ENCODE measurements at regions not wholly inside any gene's neighbourhood (a gene's known extent, or its start where the extent isn't known, plus 50 kb on each side); places are given as distances from the start of the nearest gene placed in this dataset.

GRCh38 chr14:105793836-105794235 lies 267.5 kb downstream of the TMEM121 start:
- Histone ChIP-seq H3K27ac (no peak overlapping the region), H3K27me3 (peaks cover 0 to 12% (median 0%) of the 10 kb centered on the region in 4 donors), H3K9me3 (no peaks in the 10 kb centered on the region), H3K4me3 (no peak overlapping the region), H3K4me1 (no peaks in the 10 kb centered on the region), H3K36me3 (no peaks in the 10 kb centered on the region)
- 61 to 75% methylated on average over 4 of the region's 4 CpGs for WGBS, 2 donors
- no peak for TF ChIP-seq POLR2A (IDR thresholded peaks at IDR 0.05)
- TF ChIP-seq, protein P1, sequence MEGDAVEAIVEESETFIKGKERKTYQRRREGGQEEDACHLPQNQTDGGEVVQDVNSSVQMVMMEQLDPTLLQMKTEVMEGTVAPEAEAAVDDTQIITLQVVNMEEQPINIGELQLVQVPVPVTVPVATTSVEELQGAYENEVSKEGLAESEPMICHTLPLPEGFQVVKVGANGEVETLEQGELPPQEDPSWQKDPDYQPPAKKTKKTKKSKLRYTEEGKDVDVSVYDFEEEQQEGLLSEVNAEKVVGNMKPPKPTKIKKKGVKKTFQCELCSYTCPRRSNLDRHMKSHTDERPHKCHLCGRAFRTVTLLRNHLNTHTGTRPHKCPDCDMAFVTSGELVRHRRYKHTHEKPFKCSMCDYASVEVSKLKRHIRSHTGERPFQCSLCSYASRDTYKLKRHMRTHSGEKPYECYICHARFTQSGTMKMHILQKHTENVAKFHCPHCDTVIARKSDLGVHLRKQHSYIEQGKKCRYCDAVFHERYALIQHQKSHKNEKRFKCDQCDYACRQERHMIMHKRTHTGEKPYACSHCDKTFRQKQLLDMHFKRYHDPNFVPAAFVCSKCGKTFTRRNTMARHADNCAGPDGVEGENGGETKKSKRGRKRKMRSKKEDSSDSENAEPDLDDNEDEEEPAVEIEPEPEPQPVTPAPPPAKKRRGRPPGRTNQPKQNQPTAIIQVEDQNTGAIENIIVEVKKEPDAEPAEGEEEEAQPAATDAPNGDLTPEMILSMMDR (IDR thresholded peaks at IDR 0.05) = no peak
- intact Hi-C loops (cut with DNase I) = no loop called here
- no peak for DNase-seq

DNA sequence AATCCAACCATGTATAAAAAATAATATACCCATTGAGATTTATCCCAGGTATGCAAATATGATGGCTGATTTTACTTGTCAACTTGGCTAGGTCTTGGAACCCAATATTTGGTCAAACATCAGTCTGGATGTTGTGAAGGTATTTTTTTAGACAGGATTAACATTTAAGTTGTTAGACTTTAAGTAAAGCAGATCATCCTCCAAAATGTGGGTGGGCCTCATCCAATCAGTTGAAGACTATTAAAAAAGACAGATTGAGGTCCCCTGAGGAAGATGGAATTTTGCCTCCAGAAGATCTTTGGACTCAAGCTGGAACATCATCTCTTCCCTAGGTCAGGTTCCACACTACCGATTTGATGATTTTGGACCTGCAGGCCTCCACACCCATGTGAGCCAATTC lies 271.2 kb downstream of the TMEM121 start:
- no peak for TF ChIP-seq POLR2A (IDR thresholded peaks at IDR 0.05)
- TF ChIP-seq, protein P1 (IDR thresholded peaks at IDR 0.05) = no peak
- H3K4me3 ChIP-seq = no peak overlapping the region
- intact Hi-C loops (cut with DNase I) = no loop called here
- no peak overlapping the region for H3K27ac ChIP-seq
- DNase-seq = no peak
- peaks cover 0 to 8% (median 0%) of the 10 kb centered on the region in 4 donors for H3K27me3 ChIP-seq
- no peaks in the 10 kb centered on the region for H3K4me1 ChIP-seq
- no peaks in the 10 kb centered on the region for H3K36me3 ChIP-seq
- H3K9me3 ChIP-seq = no peaks in the 10 kb centered on the region
- WGBS, 2 donors = 88 to 100% methylated on average over 1 of the region's 1 CpG

GRCh38 chr14:105805701-105806100 lies 279.3 kb downstream of the TMEM121 start:
- no peak for TF ChIP-seq POLR2A (IDR thresholded peaks at IDR 0.05)
- TF ChIP-seq, protein P1 (IDR thresholded peaks at IDR 0.05) = no peak
- DNase-seq = no peak
- Histone ChIP-seq H3K27ac (no peak overlapping the region), H3K4me3 (no peak overlapping the region), H3K9me3 (peaks cover 0 to 18% (median 0%) of the 10 kb centered on the region in 3 donors), H3K4me1 (no peaks in the 10 kb centered on the region), H3K36me3 (no peaks in the 10 kb centered on the region), H3K27me3 (no peaks in the 10 kb centered on the region)
- intact Hi-C loops (cut with DNase I) = no loop called here

- Histone ChIP-seq H3K27me3 (no peaks in the 10 kb centered on the region), H3K4me3 (no peak overlapping the region), H3K27ac (no peak overlapping the region), H3K9me3 (peaks cover 0 to 18% (median 0%) of the 10 kb centered on the region in 3 donors), H3K4me1 (no peaks in the 10 kb centered on the region), H3K36me3 (no peaks in the 10 kb centered on the region)
- no peak for DNase-seq
- 37 to 49% methylated on average over 3 of the region's 3 CpGs for WGBS, 2 donors
- intact Hi-C loops (cut with DNase I) = no loop called here
- TF ChIP-seq, protein P1 (IDR thresholded peaks at IDR 0.05) = no peak
- no peak for TF ChIP-seq POLR2A (IDR thresholded peaks at IDR 0.05)
Measured at GRCh38 chr14:105806568-105806967, 280.2 kb downstream of the TMEM121 start.

GRCh38 chr14:105817971-105818711 lies 291.8 kb downstream of the TMEM121 start:
- H3K4me3 ChIP-seq = no peak overlapping the region
- H3K27me3 ChIP-seq = no peaks in the 10 kb centered on the region
- H3K36me3 ChIP-seq = no peaks in the 10 kb centered on the region
- no peaks in the 10 kb centered on the region for H3K4me1 ChIP-seq
- intact Hi-C loops (cut with DNase I) = no loop called here
- no peaks in the 10 kb centered on the region for H3K9me3 ChIP-seq
- DNase-seq = no peak
- TF ChIP-seq, protein P1 (IDR thresholded peaks at IDR 0.05) = no peak
- no peak for TF ChIP-seq POLR2A (IDR thresholded peaks at IDR 0.05)
- 51 to 73% methylated on average over 6 to 21 of the region's 21 CpGs for WGBS, 2 donors
- no peak overlapping the region for H3K27ac ChIP-seq
